Vagina (tissue), 2 donors: ENCODE measurements at regions not wholly inside any gene's neighbourhood (a gene's known extent, or its start where the extent isn't known, plus 50 kb on each side); places are given as distances from the start of the nearest gene placed in this dataset.

ENCODE experiments used
- DNase-seq, 2 donors: peaks; one replicate each; pipeline ENCODE4 v3.0.0-alpha.2; 2017; ENCODE audit errors: extremely low spot score in 2 of 2
- H3K27ac ChIP-seq: fragments of 200-600 bp; sonication (generic); one replicate; pipeline ENCODE4 v1.5.1; 2019
- H3K27me3 ChIP-seq: fragments of 200-600 bp; sonication (generic); one replicate; pipeline ENCODE4 v1.5.1; 2019
- H3K36me3 ChIP-seq, 2 donors: fragments of 200-600 bp; sonication (generic); one replicate each; pipeline ENCODE4 v1.5.1; 2017 to 2019
- H3K4me1 ChIP-seq: fragments of 200-600 bp; sonication (generic); one replicate; pipeline ENCODE4 v1.5.1; 2019
- H3K4me3 ChIP-seq, 2 donors: fragments of 200-600 bp; sonication (generic); 1 replicate in 1 of 2; 2 replicates in 1 of 2; pipeline ENCODE4 v1.5.1; 2016 to 2019
- H3K9me3 ChIP-seq: fragments of 200-600 bp; sonication (generic); one replicate; pipeline ENCODE4 v1.5.1; 2019
- CTCF ChIP-seq, 3 experiments: fragments of 450-650 bp in 2 of 3; fragments of 200-600 bp in 1 of 3; sonication (generic) in 1 of 3; IDR thresholded peaks; one replicate each; pipeline ENCODE4 v1.5.1; 2017 to 2019; ENCODE audit warnings: antibody characterized with exemption in 3 of 3, mild to moderate bottlenecking in 2 of 3, moderate library complexity in 2 of 3
- POLR2A ChIP-seq, 2 donors: fragments of 450-650 bp; IDR thresholded peaks; one replicate each; pipeline ENCODE4 v1.6.1; 2017; ENCODE audit warnings: antibody characterized with exemption in 2 of 2, mild to moderate bottlenecking in 2 of 2, moderate library complexity in 2 of 2
- POLR2AphosphoS5 ChIP-seq, 2 donors: sonication (generic); formaldehyde crosslinking; IDR thresholded peaks; one replicate each; pipeline ENCODE4 v1.9.0; 2017; ENCODE audit warnings: antibody characterized with exemption in 2 of 2, mild to moderate bottlenecking in 2 of 2, low read depth in 1 of 2; ENCODE audit not compliant: insufficient read depth in 1 of 2
- intact Hi-C: fragments of 100-400 bp; cut with DNase I; formaldehyde crosslinking; loops from one replicate; pipeline ENCODE4 v1.15.1; 2023

GRCh38 chr4:81790477-81790876 lies 318.8 kb upstream of the RASGEF1B start:
- TF ChIP-seq CTCF (IDR thresholded peaks at IDR 0.05) = no peak
- no peak for TF ChIP-seq POLR2AphosphoS5 (IDR thresholded peaks at IDR 0.05; ENCODE audit: insufficient read depth in 1 of 2, low read depth in 1 of 2)
- no peak for TF ChIP-seq POLR2A (IDR thresholded peaks at IDR 0.05)

GRCh38 chr4:81789741-81790399 lies 318.2 kb upstream of the RASGEF1B start:
- TF ChIP-seq POLR2AphosphoS5 (IDR thresholded peaks at IDR 0.05; ENCODE audit: insufficient read depth in 1 of 2, low read depth in 1 of 2) = no peak
- Histone ChIP-seq H3K27ac (no peak overlapping the region), H3K36me3 (no peaks in the 10 kb centered on the region), H3K4me1 (no peaks in the 10 kb centered on the region), H3K27me3 (no peaks in the 10 kb centered on the region), H3K4me3 (no peak overlapping the region), H3K9me3 (no peaks in the 10 kb centered on the region)
- intact Hi-C loops = no loop called here
- DNase-seq = no peak

More at GRCh38 chr4:81790477-81790876, 318.8 kb upstream of the RASGEF1B start:
- Histone ChIP-seq H3K27me3 (no peaks in the 10 kb centered on the region), H3K27ac (no peak overlapping the region), H3K4me3 (no peak overlapping the region), H3K9me3 (no peaks in the 10 kb centered on the region), H3K4me1 (no peaks in the 10 kb centered on the region), H3K36me3 (no peaks in the 10 kb centered on the region)
- intact Hi-C loops = no loop called here
- DNase-seq = no peak

DNA sequence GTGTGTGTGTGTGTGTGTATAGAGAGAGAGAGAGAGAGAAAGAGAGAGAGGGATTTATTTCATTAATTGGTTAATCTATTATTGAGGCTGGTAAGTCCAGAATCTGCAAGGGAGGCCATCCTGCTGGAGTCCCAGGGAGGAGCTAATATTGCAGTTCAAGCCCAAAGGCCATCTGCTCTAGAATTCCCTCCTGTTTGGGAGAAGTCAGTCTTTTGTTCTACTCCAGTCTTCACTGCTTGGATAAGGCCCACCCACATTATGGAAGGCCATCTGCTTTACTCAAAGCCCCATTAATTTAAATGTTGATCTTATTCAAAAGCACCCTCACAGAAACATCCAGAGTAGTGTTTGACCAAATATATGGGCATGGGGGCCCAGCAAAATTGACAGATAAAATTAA lies 317.5 kb upstream of the RASGEF1B start:
- no peak for DNase-seq
- H3K27me3 ChIP-seq = no peaks in the 10 kb centered on the region
- no peaks in the 10 kb centered on the region for H3K9me3 ChIP-seq
- TF ChIP-seq CTCF (IDR thresholded peaks at IDR 0.05) (no peak), POLR2AphosphoS5 (IDR thresholded peaks at IDR 0.05; ENCODE audit: insufficient read depth in 1 of 2, low read depth in 1 of 2) (no peak), POLR2A (IDR thresholded peaks at IDR 0.05) (no peak)
- no peak overlapping the region for H3K27ac ChIP-seq
- intact Hi-C loops = no loop called here
- H3K36me3 ChIP-seq = no peaks in the 10 kb centered on the region
- H3K4me3 ChIP-seq = no peak overlapping the region
- no peaks in the 10 kb centered on the region for H3K4me1 ChIP-seq

DNA sequence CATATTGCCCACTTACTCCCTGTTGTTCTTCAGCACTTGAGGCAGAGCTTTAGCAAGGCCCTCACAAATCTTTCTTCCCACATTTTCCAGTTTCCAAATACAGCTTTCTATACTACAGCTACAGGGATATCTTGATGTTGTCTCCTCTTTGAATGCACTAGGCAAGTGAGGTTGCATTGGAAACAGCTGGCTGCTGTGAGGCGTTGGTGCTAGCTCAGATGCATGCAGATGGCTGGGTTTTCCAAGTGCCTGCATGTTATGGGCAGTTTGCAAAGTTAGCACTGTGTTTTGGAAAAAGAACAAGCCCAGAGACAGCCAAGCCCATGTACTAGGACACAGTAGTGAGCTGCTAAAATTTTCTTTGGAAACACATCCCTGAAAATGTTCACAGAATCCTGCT lies 315.1 kb upstream of the RASGEF1B start:
- no peaks in the 10 kb centered on the region for H3K27me3 ChIP-seq
- no peak overlapping the region for H3K4me3 ChIP-seq
- H3K27ac ChIP-seq = no peak overlapping the region
- no peaks in the 10 kb centered on the region for H3K9me3 ChIP-seq
- intact Hi-C loops = no loop called here
- no peaks in the 10 kb centered on the region for H3K4me1 ChIP-seq
- no peak for DNase-seq
- no peaks in the 10 kb centered on the region for H3K36me3 ChIP-seq
- TF ChIP-seq CTCF (IDR thresholded peaks at IDR 0.05) = no peak
- no peak for TF ChIP-seq POLR2AphosphoS5 (IDR thresholded peaks at IDR 0.05; ENCODE audit: insufficient read depth in 1 of 2, low read depth in 1 of 2)
- no peak for TF ChIP-seq POLR2A (IDR thresholded peaks at IDR 0.05)

- DNase-seq = no peak
Measured at GRCh38 chr4:81786063-81786763, 314.5 kb upstream of the RASGEF1B start.

More at GRCh38 chr4:81786063-81786763, 314.5 kb upstream of the RASGEF1B start:
- Histone ChIP-seq H3K36me3 (no peaks in the 10 kb centered on the region), H3K9me3 (no peaks in the 10 kb centered on the region), H3K27me3 (no peaks in the 10 kb centered on the region), H3K27ac (no peak overlapping the region), H3K4me1 (no peaks in the 10 kb centered on the region), H3K4me3 (no peak overlapping the region)
- intact Hi-C loops = no loop called here
- no peak for TF ChIP-seq POLR2AphosphoS5 (IDR thresholded peaks at IDR 0.05; ENCODE audit: insufficient read depth in 1 of 2, low read depth in 1 of 2)
- TF ChIP-seq POLR2A (IDR thresholded peaks at IDR 0.05) = no peak
- no peak for TF ChIP-seq CTCF (IDR thresholded peaks at IDR 0.05)
